IPS-NIHi7 (cell line): ENCODE measurements at regions not wholly inside any gene's neighbourhood (a gene's known extent, or its start where the extent isn't known, plus 50 kb on each side); places are given as distances from the start of the nearest gene placed in this dataset.

ENCODE experiments used
- DNase-seq: peaks from one replicate; pipeline ENCODE4 v3.0.0; 2012; ENCODE audit warnings: mixed read lengths; ENCODE audit errors: extremely low spot score

DNA sequence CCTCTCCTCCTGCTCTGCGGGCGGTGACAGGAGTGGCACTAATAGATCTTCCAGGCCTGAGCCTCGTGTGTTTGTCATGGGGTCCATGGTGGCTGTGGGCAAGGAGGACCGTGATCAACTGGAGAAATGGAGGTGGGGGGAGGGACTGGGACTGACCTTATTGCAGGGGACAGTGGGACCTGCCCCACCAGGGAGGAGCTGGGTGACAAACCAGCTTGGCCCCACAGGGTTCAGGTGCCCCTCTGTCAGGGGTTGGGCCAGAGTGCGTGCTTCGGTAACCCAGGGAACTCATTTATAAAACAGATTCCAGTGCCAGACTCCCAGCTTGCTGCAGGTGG, 366.5 kb downstream of the BCOR start:
- no peak for DNase-seq

- DNase-seq: no peak
Measured at GRCh38 chrX:39731735-39732134, 366.0 kb downstream of the BCOR start.

DNA sequence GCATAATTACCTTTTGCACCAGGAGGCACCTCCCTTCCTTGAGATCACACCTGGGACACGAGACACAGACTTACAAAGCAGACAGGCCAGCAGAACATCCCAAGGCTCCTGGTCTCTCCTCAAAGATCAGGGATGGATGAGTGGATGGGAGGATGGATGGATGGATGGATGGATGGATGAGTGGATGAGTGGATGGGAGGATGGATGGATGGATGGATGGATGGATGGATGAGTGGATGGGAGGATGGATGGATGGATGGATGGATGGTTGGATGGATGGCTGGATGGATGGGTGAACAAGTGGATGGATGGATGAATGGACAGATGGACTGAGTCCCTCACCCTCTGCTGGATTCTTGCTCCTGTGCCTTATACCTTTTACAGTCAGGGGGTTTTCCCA, 364.0 kb downstream of the BCOR start:
- no peak for DNase-seq

GRCh38 chrX:39734174-39734776, 363.5 kb downstream of the BCOR start:
- no peak for DNase-seq

GRCh38 chrX:39736216-39737211, 361.2 kb downstream of the BCOR start:
- DNase-seq: no peak

- DNase-seq: no peak
Measured at GRCh38 chrX:39739585-39739984, 358.2 kb downstream of the BCOR start.

- DNase-seq: no peak
Measured at GRCh38 chrX:39740078-39740477, 357.7 kb downstream of the BCOR start.

DNA sequence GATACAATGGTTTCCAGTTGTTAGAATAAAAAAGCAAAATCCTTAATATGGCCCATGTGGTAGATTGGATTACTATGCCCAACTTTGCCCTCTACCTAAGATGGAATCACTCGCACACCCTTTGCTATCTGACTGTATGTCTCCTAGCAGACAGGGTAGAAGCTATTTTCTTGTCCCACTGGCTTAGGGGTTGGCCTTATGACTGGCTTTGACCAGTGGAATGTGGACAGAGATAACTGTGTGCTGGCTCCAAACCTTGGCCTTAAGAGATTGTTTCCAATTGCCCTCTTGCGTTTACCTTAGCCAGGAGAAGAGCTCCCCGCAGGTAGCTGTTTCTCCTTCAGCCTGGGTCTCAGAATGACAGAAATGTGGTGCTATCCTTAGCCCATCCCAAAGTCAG, 355.9 kb downstream of the BCOR start:
- no peak for DNase-seq

DNA sequence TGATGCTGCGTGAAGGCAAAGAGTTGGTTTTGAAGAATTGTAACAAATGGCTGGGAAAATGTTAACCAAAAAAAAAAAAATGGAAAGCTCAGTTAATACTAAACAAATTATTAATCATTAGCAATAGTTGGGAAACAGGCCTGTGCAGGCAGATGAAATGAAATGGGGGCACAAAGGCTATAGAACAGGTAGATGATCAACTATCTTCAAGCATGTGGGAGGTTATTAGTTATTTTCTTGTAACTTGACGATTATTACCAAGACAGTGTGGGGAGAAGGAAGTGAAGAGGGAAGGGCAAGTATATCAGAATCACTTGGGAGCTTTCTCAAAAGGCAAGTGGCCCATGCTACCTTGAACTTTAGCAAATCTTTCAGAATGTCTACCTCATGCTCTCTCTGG, 351.9 kb downstream of the BCOR start:
- DNase-seq: no peak

DNA sequence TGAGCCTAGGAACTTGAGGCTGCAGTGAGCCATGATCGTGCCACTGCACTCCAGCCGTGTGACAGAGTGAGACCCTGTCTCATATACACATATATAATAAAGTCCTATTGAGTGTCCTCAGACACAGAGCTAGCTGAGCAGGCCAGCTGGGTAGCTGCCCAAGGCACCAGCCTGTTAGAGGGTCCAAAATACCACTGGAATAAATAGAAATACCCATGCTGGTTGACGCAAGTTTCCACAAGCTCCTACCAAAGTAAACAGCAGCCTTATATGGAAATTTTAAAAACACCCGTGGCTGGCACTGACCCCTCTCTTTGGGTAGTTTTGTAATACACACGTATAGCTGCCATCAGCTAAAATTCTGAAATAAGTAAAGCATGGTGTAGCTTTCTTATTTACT, 348.6 kb downstream of the BCOR start:
- no peak for DNase-seq

- DNase-seq: peak; percentile 49
Measured at GRCh38 chrX:39749728-39750127, 348.0 kb downstream of the BCOR start.

- DNase-seq: no peak
Measured at GRCh38 chrX:39750256-39750790, 347.4 kb downstream of the BCOR start.

DNA sequence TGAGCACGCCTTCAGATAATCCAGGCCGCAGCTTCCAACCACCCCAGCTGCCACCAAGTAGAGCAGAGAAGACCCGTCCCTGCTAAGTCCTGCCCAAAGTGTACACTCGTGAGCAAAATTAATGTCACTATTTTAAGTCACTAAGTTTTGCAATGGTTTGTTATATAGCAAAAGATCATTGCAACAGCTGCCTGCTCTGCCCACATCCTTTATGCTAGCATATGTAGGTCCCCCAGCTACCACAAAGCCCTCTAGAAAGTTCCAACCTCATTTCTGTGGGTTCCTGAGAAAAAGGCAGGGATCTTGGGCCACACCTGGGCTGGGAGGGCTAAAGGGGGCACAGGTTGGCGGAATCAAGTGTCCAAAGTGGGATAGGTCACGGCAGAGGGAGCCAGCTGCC, 346.9 kb downstream of the BCOR start:
- no peak for DNase-seq

GRCh38 chrX:39752815-39753214, 344.9 kb downstream of the BCOR start:
- DNase-seq: no peak

- no peak for DNase-seq
Measured at GRCh38 chrX:39753293-39753996, 344.3 kb downstream of the BCOR start.

- DNase-seq: no peak
Measured at GRCh38 chrX:39755143-39756032, 342.4 kb downstream of the BCOR start.

GRCh38 chrX:39756086-39756883, 341.5 kb downstream of the BCOR start:
- DNase-seq: no peak

GRCh38 chrX:39757971-39758370, 339.8 kb downstream of the BCOR start:
- no peak for DNase-seq

DNA sequence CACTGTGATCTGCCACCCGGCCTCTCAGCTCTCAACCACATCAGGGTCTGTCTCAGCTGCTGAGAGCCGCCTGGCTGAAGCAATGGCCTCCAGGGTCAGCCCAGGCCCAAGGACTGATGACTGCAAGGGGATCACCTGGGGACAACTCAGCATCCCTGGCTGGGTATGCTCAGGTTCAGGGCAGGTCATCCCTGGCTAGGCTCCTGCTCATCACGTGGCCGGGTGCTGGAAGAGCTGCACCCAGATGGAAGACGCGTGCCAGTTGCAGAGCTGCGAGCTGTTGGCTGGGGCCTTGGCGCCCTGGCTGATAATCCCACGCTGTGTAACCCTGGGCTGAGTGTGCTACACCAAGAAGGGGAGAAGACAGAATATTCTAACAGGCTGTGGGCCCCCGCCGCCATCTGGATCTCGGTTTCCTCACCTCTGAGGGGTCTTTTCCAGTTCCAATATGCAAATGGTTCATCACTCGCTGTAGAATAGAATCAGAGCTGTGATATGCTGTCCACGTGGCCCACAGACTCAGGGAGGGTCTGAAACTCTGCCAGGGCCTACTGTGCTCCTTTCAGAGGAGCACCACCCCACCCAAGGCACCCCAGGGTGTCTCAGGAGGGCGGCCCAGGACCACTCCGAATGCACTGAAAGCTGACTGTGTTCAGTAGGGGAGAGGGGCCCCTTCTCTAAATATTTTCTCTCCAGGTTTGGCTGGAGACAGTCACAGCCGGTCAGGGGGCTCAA, 338.8 kb downstream of the BCOR start:
- DNase-seq: no peak
